Osteoblast (primary cell): ENCODE measurements at regions not wholly inside any gene's neighbourhood (a gene's known extent, or its start where the extent isn't known, plus 50 kb on each side); places are given as distances from the start of the nearest gene placed in this dataset.

Experiments
- DNase-seq: peaks from one replicate; pipeline ENCODE4 v3.0.0; 2011; ENCODE audit warnings: low spot score, mixed read lengths; ENCODE audit not compliant: insufficient read length; ENCODE audit errors: missing footprints
- H2AFZ ChIP-seq: 2 replicates; pipeline ENCODE4 v1.6.0; 2011; ENCODE audit warnings: mild to moderate bottlenecking, low read length
- H3K27ac ChIP-seq: 2 replicates; pipeline ENCODE4 v1.5.1; 2011; ENCODE audit warnings: mild to moderate bottlenecking, low read depth, low read length, moderate library complexity
- H3K27me3 ChIP-seq: 2 replicates; pipeline ENCODE4 v1.6.0; 2012; ENCODE audit warnings: mild to moderate bottlenecking, control low read depth, inconsistent platforms, low read length, moderate library complexity; ENCODE audit not compliant: insufficient read depth
- H3K36me3 ChIP-seq: 2 replicates; pipeline ENCODE4 v1.5.1; 2011; ENCODE audit warnings: mild to moderate bottlenecking, low read length, control low read depth, moderate library complexity; ENCODE audit not compliant: insufficient read depth
- H3K4me1 ChIP-seq: 2 replicates; pipeline ENCODE4 v1.5.1; 2011; ENCODE audit warnings: mild to moderate bottlenecking, low read length, control low read depth, moderate library complexity; ENCODE audit not compliant: insufficient read depth
- H3K4me2 ChIP-seq: 2 replicates; pipeline ENCODE4 v1.6.0; 2011; ENCODE audit warnings: mild to moderate bottlenecking, low read length; ENCODE audit not compliant: insufficient read depth
- H3K4me3 ChIP-seq: fragments of 200-600 bp; sonication (generic); 3 replicates; pipeline ENCODE4 v1.5.1; 2012; ENCODE audit warnings: mild to moderate bottlenecking, low read length, inconsistent platforms; ENCODE audit not compliant: insufficient read depth
- H3K79me2 ChIP-seq: 2 replicates; pipeline ENCODE4 v1.6.0; 2012; ENCODE audit warnings: mild to moderate bottlenecking, low read length, control low read depth, inconsistent platforms; ENCODE audit not compliant: insufficient read depth
- H3K9me3 ChIP-seq: 2 replicates; pipeline ENCODE4 v1.5.1; 2011; ENCODE audit warnings: low read depth, low read length, control low read depth
- H4K20me1 ChIP-seq: 2 replicates; pipeline ENCODE4 v1.6.0; 2012; ENCODE audit warnings: mild to moderate bottlenecking, low read length, control low read depth; ENCODE audit not compliant: insufficient read depth
- CTCF ChIP-seq: IDR thresholded peaks from 2 replicates; pipeline ENCODE4 v1.5.1; 2011; ENCODE audit warnings: mild to moderate bottlenecking, low read depth, low read length, moderate library complexity; ENCODE audit errors: extremely low read depth

- Histone ChIP-seq H3K4me2 (no peak overlapping the region), H3K79me2 (no peaks in the 10 kb centered on the region), H4K20me1 (no peaks in the 10 kb centered on the region), H3K9me3 (no peaks in the 10 kb centered on the region), H2AFZ (no peak overlapping the region), H3K36me3 (no peaks in the 10 kb centered on the region), H3K27me3 (no peaks in the 10 kb centered on the region), H3K4me3 (no peak overlapping the region), H3K27ac (no peak overlapping the region), H3K4me1 (no peaks in the 10 kb centered on the region)
- TF ChIP-seq CTCF = no peak
- no peak for DNase-seq
These were observed 419.7 kb downstream of the ZNF385D start for GRCh38 chr3:21331321-21331720.

GRCh38 chr3:21330293-21330692 lies 420.7 kb downstream of the ZNF385D start:
- H3K4me1 ChIP-seq = no peaks in the 10 kb centered on the region
- no peaks in the 10 kb centered on the region for H3K36me3 ChIP-seq
- no peak for TF ChIP-seq CTCF
- H3K4me2 ChIP-seq = no peak overlapping the region
- no peaks in the 10 kb centered on the region for H3K9me3 ChIP-seq
- no peak overlapping the region for H3K27ac ChIP-seq
- no peaks in the 10 kb centered on the region for H4K20me1 ChIP-seq
- H3K4me3 ChIP-seq = no peak overlapping the region
- DNase-seq = no peak
- H3K79me2 ChIP-seq = no peaks in the 10 kb centered on the region
- no peak overlapping the region for H2AFZ ChIP-seq
- no peaks in the 10 kb centered on the region for H3K27me3 ChIP-seq

GRCh38 chr3:21328711-21329390 lies 422.2 kb downstream of the ZNF385D start:
- H3K9me3 ChIP-seq = no peaks in the 10 kb centered on the region
- no peaks in the 10 kb centered on the region for H3K27me3 ChIP-seq
- H4K20me1 ChIP-seq = no peaks in the 10 kb centered on the region
- H3K4me1 ChIP-seq = no peaks in the 10 kb centered on the region
- no peak overlapping the region for H3K4me3 ChIP-seq
- H3K27ac ChIP-seq = no peak overlapping the region
- H3K4me2 ChIP-seq = no peak overlapping the region
- DNase-seq = no peak
- no peaks in the 10 kb centered on the region for H3K79me2 ChIP-seq
- no peaks in the 10 kb centered on the region for H3K36me3 ChIP-seq
- no peak overlapping the region for H2AFZ ChIP-seq
- no peak for TF ChIP-seq CTCF

GRCh38 chr3:21326704-21327475 lies 424.1 kb downstream of the ZNF385D start:
- no peak overlapping the region for H2AFZ ChIP-seq
- H4K20me1 ChIP-seq = no peaks in the 10 kb centered on the region
- H3K4me3 ChIP-seq = no peak overlapping the region
- no peaks in the 10 kb centered on the region for H3K79me2 ChIP-seq
- H3K27ac ChIP-seq = no peak overlapping the region
- no peak for TF ChIP-seq CTCF
- H3K9me3 ChIP-seq = no peaks in the 10 kb centered on the region
- H3K36me3 ChIP-seq = no peaks in the 10 kb centered on the region
- H3K27me3 ChIP-seq = no peaks in the 10 kb centered on the region
- H3K4me2 ChIP-seq = no peak overlapping the region
- no peaks in the 10 kb centered on the region for H3K4me1 ChIP-seq
- no peak for DNase-seq
